Fibroblast of villous mesenchyme (primary cell): ENCODE measurements at regions not wholly inside any gene's neighbourhood (a gene's known extent, or its start where the extent isn't known, plus 50 kb on each side); places are given as distances from the start of the nearest gene placed in this dataset.

Experiments
- DNase-seq: peaks from one replicate; pipeline ENCODE4 v3.0.0-alpha.2; 2010; ENCODE audit warnings: low read depth
- H3K4me3 ChIP-seq: 2 replicates; pipeline ENCODE4 v1.5.1; 2011; ENCODE audit warnings: low read depth, mild to moderate bottlenecking, low read length
- TF ChIP-seq, protein P1 (sequence below): IDR thresholded peaks from 2 replicates; pipeline ENCODE4 v1.5.1; 2012; ENCODE audit warnings: low read depth, mild to moderate bottlenecking, low read length; ENCODE audit not compliant: insufficient read depth

DNA sequence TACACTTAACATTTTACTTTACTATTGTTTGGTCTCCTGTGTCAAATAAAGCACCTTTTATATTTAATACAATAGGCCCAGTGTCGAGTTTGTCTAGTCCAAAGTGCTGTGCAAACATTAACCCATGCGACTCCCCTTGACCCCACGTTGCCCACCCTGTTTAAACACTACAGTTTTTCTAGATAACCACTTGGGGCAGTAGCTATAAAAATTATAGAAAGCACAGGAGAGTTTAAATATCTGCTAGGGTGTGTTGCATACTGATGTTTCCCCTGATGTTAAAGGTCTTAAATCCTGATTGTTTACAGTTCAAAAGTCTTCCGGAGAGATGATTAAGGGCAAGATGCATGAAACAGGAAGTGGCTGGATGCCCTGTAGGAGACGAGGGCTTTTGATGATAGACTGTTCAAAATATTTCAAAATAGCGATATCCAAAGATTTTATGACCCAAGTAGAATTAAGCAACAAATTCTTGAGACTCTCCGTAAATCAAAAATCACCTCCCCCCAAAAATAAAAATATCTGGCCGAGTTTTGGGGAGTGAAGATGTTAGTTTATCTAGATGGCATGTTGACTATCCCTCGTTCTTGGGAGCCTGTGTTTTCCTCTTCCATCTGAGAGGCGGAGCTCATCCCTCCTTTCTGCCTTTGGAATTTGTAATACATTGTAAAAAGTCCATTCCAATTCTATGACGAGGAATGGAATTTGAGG lies 167.1 kb downstream of the FGF9 start:
- no peak overlapping the region for H3K4me3 ChIP-seq
- peak; percentile 68 for DNase-seq
- TF ChIP-seq, protein P1, sequence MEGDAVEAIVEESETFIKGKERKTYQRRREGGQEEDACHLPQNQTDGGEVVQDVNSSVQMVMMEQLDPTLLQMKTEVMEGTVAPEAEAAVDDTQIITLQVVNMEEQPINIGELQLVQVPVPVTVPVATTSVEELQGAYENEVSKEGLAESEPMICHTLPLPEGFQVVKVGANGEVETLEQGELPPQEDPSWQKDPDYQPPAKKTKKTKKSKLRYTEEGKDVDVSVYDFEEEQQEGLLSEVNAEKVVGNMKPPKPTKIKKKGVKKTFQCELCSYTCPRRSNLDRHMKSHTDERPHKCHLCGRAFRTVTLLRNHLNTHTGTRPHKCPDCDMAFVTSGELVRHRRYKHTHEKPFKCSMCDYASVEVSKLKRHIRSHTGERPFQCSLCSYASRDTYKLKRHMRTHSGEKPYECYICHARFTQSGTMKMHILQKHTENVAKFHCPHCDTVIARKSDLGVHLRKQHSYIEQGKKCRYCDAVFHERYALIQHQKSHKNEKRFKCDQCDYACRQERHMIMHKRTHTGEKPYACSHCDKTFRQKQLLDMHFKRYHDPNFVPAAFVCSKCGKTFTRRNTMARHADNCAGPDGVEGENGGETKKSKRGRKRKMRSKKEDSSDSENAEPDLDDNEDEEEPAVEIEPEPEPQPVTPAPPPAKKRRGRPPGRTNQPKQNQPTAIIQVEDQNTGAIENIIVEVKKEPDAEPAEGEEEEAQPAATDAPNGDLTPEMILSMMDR: no peak

GRCh38 chr13:21846605-21847004 lies 175.7 kb downstream of the FGF9 start:
- TF ChIP-seq, protein P1: no peak
- no peak for DNase-seq
- no peak overlapping the region for H3K4me3 ChIP-seq

DNA sequence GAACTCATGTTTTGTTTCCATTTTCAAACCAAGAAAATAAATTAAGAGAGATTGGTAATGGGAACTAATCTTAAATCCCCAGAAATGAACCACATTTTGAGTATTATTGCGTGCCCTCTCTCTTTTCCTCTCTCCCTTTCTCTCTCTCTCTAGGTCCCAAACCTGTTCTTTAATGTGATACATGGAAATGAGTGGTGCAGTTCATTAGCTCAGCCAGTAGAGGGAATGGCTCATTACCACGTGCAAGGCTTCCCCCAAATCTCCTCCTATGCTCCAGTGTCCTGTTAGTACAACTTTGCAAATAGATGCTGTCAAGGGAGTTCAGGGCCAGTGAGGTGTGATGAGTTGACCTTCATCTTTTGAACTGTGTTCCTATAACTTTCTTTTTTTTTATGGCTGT lies 178.4 kb downstream of the FGF9 start:
- peak; percentile 37 for DNase-seq
- H3K4me3 ChIP-seq: no peak overlapping the region
- TF ChIP-seq, protein P1: peak; percentile 74

GRCh38 chr13:21850013-21851006 lies 179.4 kb downstream of the FGF9 start:
- TF ChIP-seq, protein P1: no peak
- peak; percentile 67 for DNase-seq
- no peak overlapping the region for H3K4me3 ChIP-seq

- H3K4me3 ChIP-seq: no peak overlapping the region
These were observed 181.2 kb downstream of the FGF9 start for GRCh38 chr13:21852043-21852442.

GRCh38 chr13:21853779-21854178 lies 182.9 kb downstream of the FGF9 start:
- no peak overlapping the region for H3K4me3 ChIP-seq
- TF ChIP-seq, protein P1: no peak
- DNase-seq: no peak

More at GRCh38 chr13:21852043-21852442, 181.2 kb downstream of the FGF9 start:
- TF ChIP-seq, protein P1: no peak
- no peak for DNase-seq
